Inflammatory macrophage treated with lipopolysaccharide for 4 hours (primary cell): ENCODE measurements at regions not wholly inside any gene's neighbourhood (a gene's known extent, or its start where the extent isn't known, plus 50 kb on each side); places are given as distances from the start of the nearest gene placed in this dataset.

ENCODE experiments used
- DNase-seq: peaks from one replicate; pipeline ENCODE4 v3.0.0-alpha.2; 2020

DNA sequence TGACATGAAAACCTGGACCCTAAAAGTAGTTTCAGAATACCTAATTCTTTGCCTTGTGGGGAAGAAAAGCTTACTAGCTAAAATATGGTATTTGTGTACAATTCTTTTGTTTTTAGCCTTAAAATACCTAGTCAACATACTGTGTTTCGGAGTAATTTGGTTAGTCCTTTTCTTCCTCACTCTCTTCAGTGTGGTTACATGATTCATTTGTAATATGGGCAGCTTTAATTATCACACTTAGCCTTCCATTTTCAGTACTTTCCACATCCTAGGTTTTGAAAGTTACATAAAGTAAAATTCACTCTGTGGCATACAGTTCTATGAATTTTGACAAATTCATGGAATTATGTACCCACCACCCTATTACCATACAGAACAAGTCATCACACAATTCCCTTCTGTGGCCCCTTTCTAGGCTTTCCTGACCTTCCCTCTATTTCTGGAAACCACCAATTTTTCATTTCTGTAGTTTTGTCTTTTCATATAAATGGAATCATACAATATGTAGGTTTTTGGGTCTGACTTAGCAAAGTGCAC is 96.2 kb downstream of the EMX2 start:
- no peak for DNase-seq

DNA sequence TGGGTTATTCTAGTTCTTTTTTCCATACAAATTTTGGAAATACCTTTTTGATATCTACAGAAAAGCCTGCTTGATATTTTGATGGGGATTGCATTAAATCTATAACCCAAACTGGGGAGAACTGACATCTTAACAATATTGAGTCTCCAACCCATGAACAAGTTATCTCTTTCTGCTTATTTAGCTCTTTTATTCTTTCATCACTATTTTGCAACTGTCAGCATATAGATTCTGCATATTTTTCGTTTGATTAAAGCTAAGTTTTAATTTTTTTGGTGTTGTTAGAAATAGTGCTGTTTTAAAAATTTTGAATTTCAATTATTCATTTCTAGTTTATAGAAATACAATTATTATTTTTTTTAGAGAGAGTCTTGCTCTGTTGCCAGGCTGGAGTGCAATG is 97.9 kb downstream of the EMX2 start:
- DNase-seq: no peak

- no peak for DNase-seq
Observed at GRCh38 chr10:117646718-117647117, 104.2 kb downstream of the EMX2 start.

GRCh38 chr10:117647306-117647705 is 104.8 kb downstream of the EMX2 start:
- no peak for DNase-seq

DNA sequence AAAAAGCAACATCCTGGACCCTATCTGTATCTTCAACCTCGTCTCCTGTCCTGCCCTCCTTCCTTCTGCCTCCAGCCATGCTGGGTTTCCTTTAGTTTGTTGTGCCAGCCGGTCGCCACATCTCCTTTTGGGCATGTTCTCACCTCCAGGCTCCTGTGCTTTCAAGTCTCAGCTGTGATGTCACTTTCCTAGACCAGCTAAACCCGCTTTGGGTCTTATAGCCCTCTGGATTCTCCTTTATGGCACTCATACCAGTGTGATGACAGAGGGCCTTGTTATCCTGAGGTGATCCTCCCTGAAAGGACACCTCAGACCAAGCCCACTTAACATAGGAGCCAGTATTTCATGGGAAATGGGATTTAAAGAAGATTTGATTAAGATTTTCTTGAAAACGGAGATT is 108.6 kb downstream of the EMX2 start:
- DNase-seq: no peak

- no peak for DNase-seq
Observed at GRCh38 chr10:117652228-117653169, 110.0 kb downstream of the EMX2 start.

DNA sequence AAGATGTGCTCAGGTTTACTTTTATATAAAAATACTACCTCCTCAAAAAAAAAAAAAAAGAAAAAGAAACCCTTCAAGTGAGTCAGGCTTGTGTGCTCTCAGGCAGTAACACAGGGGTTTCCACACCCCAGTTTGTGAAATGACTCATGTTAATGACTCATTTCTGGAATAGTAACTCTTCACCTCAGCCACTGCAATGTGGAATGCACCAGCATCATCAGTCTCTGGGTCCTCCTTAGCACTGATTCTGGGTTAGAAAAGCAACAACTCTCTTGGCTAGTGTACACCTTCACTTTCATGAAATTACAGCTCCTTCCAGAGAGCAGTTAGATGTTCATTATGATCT is 110.6 kb downstream of the EMX2 start:
- peak; percentile 46 for DNase-seq

- DNase-seq: no peak
Observed at GRCh38 chr10:117654105-117654504, 111.6 kb downstream of the EMX2 start.

DNA sequence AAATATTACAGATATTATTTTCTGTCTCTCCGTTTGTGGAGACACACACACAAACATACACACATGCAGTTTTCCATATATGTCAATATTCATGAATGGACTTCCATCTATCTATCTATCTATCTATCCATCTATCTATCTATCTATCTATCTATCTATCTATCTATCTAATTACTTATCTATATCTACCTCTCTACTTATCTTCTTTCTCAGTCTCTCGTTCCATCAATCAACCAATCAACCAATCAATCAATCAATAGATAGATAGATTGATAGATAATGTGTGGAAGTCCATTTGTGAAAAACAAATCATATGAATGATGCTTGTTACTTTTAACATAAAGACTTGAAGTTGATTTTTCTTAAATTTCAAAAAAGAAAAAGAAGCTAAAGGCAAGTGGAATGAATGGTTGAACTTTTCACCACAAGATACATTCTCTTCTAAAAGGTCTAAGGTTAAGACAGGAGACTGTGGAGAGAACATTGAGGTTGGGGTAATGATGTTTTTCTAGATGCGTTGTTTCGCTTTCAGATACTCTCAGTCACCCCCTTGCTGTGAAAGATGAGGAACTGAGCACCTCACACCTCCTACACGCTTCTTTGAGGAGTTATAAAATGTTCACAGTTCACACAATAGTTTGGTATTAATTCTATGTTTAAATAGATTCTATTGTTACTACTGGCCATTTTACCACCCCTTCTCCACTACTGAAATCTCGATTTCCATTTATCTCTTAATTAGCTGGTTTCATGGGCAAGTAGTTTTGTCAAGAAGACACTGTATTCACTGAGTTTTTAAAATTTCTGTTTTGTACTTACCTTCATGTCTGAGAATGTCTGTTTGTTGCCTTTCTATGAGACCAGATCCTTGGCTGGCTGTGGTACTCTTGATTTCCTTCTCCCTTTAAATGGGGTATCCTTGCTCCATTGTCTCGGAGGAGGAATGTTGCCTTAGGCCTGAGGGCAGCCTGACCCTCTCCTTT is 114.1 kb downstream of the EMX2 start:
- no peak for DNase-seq

DNA sequence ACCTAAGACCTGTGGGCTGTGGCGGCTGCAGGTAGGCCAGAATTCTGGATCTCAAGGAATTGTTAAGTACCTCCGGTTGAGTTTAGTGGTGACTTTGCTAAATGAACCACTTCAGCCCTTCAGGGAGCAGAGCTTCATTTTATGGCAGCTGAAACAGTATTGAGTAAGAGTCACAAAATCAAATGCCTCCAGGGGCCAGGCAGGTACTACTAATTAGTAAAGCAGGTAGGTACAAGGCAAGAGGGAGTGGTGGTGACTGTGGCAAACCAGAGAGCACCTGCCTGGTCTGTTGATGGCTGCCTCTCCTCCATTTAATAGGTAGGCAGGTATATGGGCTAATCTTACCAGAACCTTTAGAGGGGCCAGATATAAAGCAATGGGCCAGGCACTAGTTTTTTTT is 118.8 kb downstream of the EMX2 start:
- DNase-seq: no peak

DNA sequence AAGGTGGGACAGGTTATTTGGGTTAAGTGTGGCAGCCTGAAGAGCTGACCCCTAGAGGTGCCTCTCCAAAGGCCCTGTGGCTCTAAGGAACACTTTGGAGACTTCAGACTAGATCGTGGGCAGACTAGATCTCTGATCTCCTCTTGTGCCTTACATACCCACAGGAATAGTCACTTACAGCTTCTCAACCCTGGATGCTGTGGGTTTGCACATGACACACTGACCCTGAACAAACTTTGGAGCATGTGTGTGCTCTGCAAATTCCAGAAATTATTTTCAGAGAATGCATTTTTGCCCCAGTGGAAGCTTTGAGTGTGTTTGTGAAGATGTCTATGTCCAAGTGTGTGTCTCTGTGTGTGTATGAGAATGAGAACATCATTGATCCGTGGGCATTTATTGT is 119.6 kb downstream of the EMX2 start:
- DNase-seq: no peak

DNA sequence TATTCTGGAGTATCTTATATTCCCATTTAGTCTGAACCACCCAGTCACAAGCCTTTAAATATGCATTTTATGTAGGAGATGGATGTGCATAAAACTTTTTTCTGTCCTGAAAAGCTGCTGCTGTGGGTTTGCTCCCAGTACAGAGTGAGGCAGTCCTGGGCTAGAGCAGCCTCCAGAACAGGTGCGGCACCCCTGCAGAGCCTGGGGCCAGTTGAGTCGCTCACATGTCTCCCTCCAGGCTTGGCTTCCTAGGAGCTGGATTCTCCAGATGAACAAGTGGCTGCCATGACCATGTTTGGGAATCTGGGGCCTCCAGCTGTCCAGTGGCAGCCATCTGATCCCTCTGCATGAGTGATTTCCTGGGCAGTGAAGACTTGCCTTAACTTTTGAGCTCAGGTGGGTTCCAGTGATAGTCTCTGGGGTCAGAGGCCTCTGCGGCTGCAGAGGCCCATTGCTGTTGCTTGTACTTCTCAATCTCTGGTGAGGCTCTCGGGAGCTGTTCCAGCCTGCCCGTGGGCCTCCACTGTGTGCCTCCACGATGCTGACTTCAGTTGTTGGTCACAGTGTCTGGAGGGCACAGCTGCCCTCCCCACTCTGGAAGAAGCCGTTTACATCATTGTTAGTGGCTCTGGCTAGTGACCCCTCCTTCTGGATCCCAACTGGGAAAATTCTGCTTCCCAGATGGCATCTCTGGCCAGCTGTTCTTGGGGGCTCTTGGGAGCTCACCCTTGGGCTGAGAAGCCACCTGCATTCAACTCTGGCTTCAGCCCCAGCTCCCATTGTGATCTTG is 120.4 kb downstream of the EMX2 start:
- DNase-seq: no peak

- no peak for DNase-seq
Observed at GRCh38 chr10:117663750-117664149, 121.2 kb downstream of the EMX2 start.

GRCh38 chr10:117664288-117664687 is 121.7 kb downstream of the EMX2 start:
- no peak for DNase-seq

GRCh38 chr10:117666166-117666565 is 123.6 kb downstream of the EMX2 start:
- DNase-seq: no peak

DNA sequence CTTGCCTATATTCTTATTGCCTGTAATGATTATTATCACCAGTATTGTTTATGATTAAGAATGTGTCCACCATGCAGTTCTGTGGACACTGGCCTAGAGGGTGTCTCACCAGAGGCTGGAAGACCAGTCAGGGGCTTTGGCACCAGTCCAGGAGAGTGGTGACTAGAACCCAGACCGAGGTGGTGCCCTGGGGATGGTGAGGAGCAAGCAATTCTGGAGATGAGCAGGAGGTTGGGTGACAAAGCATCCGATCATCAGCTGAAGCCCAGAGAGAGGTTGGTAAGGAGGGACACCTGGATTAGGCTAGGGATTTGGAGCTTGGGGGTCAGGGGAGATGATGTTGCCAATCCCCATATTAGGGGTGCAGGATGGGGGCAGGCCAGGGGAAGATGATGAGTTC is 124.4 kb downstream of the EMX2 start:
- no peak for DNase-seq

GRCh38 chr10:117667831-117668230 is 125.3 kb downstream of the EMX2 start:
- DNase-seq: no peak

DNA sequence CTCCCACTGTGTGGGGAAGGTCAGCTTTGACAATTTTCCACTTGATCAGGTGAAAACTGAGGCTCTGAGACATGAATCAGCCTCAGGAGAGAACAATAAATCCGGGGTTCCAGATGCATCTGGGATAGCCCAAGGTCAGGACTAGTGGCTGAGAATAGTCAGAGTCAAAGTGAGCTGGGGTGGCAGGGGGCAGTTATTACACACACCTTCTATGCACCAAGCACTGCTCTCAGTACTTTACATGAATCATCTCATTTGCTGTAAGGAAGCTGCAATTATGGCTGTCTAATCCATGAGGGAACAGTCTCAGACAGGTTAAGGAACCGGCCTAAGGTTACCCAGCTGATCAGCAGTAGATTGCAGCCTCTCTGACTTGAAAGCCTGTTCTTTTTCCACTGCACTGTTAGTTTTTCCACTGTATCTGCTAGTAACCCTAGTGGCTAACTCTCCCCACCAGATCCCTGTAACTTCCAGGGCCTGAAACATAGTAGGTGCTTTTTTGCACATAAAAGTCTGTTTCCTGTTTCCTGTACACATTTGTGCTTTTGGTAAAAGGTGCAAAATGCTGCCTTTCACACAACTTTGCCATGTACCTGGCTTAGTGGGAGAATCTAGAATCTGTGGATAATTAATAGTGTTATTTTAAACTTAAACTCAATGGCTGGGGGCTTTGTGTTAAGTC is 125.9 kb downstream of the EMX2 start:
- DNase-seq: no peak

GRCh38 chr10:117669122-117669521 is 126.6 kb downstream of the EMX2 start:
- no peak for DNase-seq

- no peak for DNase-seq
Observed at GRCh38 chr10:117670116-117670904, 127.8 kb downstream of the EMX2 start.
